Hematopoietic multipotent progenitor cell (in vitro differentiated cells): ENCODE measurements at regions not wholly inside any gene's neighbourhood (a gene's known extent, or its start where the extent isn't known, plus 50 kb on each side); places are given as distances from the start of the nearest gene placed in this dataset.
"Not testable (repeated sequence)": the region's sequence is repeated elsewhere in the genome, so short reads cannot be mapped to it uniquely, and the experiment has no call there.

Experiments used
- DNase-seq, 3 donors: peaks; one replicate each; pipeline ENCODE4 v3.0.0-alpha.2; 2011 to 2015; ENCODE audit warnings: low read depth in 2 of 3, low spot score in 2 of 3

- no peak for DNase-seq
Measured at GRCh38 chr10:121262774-121263430, 335.3 kb downstream of the FGFR2 start.

GRCh38 chr10:121263431-121263783 is 334.8 kb downstream of the FGFR2 start:
- no peak for DNase-seq

GRCh38 chr10:121265360-121266123 is 332.7 kb downstream of the FGFR2 start:
- DNase-seq = no peak

GRCh38 chr10:121266370-121266769 is 331.9 kb downstream of the FGFR2 start:
- DNase-seq = no peak

GRCh38 chr10:121267236-121268003 is 330.8 kb downstream of the FGFR2 start:
- DNase-seq = no peak

GRCh38 chr10:121268363-121268762 is 329.9 kb downstream of the FGFR2 start:
- no peak for DNase-seq

DNA sequence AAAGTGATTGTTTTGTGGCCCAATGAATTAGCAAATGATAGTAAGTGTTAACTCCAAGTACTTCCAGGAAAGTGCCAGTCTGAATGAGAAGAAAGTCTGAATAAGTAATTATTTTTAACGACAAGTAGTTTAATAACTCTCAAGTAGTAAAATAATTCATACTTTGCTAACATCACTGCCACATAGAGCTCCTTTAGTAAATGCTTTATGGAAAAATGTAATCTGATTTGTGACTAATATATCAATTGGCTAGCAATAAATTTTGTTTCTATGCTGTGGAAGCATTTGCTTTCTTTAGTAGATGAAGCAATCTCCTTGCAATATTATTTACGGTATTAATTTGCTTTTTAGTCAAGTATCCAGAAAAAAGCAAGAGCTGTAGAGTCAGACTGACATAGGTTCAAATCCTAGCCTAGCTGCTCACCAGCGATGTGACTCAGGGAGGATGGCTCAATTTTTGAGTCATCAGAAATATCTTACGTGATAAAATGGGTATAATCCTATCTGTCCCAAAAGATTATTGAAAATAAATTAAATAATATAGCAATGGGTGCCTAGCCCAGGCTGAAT is 329.3 kb downstream of the FGFR2 start:
- DNase-seq = no peak

DNA sequence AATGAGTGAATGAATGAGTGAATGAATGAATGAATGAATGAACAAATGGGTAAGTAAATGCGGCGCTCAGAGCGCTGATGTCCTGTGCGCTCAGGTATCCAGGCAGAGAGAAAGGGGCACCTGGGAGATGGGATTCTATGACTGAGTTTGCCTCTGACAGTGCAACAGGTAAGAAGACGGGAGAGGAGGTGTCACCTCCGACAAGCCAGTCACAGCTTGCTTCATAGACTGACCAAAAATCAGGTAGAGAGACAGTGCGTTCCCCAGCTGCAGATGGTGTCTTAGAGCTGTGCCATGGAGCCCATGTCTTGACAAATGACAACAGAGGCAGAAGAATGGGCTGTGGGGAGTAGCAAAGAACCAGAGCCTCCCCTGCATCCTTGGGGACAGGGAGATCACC is 327.3 kb downstream of the FGFR2 start:
- DNase-seq = no peak

DNA sequence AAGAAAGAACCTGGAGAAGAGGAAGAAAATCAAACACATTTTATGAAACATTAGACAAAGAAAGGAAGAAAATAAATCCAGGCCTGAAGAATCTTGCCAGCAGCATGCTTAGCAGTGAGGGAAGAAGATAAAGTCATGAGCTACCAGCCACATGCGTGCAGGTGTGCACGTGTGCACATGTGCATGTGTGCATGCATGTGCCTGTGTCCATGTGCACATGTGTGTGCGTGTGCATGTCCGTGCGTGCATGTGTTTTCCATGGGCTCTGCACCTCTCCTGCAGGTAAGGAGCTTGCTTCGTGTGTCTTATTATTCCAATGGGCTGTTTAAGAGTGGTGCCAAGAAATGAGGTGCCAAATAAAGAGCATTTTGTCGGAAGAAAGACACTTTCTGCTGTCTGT is 322.2 kb downstream of the FGFR2 start:
- no peak for DNase-seq

DNA sequence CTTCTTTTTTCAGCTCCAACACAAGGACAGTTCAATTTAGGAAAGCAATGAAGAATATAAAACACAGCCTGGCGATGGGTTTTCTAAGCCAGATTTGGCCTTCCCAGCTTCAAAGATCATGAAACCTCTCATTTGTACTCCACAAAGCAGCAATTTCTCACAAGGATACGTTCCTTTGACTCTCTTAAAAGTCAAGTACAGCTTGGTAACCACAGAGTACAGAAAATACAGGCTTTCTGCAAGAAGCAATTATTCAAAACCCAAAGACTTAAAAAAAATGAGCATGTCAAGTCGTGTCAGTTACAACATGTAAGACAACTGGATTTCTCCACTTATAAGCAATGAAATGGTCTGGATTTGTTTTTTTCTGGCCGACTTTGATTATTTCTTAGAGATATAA is 321.4 kb downstream of the FGFR2 start:
- no peak for DNase-seq

- not testable (repeated sequence) for DNase-seq
Measured at GRCh38 chr10:121278386-121278785, 319.9 kb downstream of the FGFR2 start.

DNA sequence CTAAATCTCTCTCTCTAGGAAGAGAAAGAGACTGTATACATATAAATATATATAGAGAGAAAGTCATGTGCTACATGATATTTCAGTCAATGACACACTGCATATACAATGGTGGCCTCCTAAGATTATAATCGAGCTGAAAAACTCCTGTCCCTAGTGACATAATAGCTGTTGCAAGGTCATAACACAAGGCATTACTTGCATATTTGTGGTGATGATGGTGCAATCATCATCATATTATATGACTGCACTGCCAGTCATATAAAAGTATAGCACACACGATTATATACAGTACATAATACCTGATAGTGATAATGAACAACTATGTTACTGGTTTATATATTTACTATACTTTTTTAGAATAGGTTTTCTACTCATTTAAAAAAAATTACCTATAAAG is 316.7 kb downstream of the FGFR2 start:
- no peak for DNase-seq

- DNase-seq = no peak
Measured at GRCh38 chr10:121282264-121282663, 316.0 kb downstream of the FGFR2 start.

- no peak for DNase-seq
Measured at GRCh38 chr10:121282797-121283515, 315.3 kb downstream of the FGFR2 start.

- no peak for DNase-seq
Measured at GRCh38 chr10:121284936-121285335, 313.3 kb downstream of the FGFR2 start.

DNA sequence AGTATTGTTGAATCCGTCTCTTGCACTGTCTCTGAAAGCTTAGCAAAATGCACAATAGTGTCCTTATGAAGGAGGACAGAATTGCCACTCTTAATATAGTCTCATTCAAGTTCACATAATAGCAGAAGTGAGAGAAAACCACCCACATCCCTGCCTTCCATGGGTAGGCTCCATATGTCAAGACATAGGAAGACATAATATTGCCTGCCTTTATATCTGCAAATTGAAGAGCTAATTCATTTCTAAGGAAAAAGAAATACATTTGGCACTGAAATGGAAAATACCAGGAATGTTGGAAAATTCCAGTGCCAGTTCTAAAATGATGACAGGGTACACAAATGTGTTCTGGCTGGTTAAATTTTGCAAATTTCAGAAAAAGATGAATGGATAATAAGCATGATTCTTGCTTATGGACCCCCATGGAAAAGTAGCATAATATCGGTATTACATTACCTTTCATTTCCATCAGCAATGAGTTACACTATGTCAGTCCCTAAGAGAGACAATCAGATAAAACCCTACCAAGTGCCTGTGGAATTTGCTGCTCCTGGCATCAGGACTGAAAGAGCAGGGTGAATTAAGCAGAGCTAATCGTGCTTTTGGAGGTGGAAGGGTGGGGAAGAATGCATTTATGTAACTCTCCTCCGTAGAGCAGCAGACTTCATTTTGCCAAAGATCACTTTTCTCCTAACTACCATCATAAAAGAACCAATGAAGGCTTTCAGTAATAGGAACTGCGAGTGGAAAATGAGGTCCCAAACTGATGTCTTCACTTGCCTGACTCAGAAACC is 312.6 kb downstream of the FGFR2 start:
- DNase-seq = no peak

DNA sequence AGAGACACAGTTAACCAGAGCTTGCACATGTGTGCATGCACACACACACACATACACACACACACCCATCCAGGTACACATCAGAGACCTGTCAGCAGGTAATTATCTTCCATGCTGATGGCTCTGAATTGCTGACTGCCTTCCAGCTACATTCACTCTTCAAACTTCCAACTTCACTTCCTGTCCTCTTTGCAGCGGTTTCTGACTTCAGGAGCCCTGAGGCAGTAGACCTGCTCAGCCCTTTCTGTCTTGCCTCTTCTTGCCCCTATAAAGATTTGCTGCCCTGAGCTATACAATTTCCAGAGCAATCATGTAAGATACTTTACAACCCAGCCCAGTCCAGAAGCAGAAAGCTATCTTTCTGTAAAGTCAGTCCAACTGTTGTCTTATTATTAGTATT is 310.2 kb downstream of the FGFR2 start:
- no peak for DNase-seq

- no peak for DNase-seq
Measured at GRCh38 chr10:121288864-121289661, 309.2 kb downstream of the FGFR2 start.

DNA sequence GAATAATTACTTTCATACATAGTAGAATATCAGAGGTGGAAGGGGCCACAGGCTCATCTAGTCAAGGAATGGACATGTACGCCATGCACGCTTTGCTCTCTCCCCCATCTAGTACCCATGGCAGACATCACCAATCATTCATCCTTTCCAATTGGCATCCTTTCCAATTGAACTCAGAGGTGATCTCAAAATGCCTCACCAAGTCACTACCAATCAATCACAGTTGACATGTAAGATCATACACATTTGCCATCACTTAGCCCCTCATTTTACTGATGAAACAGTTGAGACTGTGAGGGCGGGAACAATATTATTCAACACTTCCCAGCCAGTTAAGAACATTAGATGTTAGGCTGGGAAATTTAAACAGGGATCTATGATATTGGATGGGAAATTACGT is 308.4 kb downstream of the FGFR2 start:
- DNase-seq = no peak
